ENCODE measurements at regions not wholly inside any gene's neighbourhood (a gene's known extent, or its start where the extent isn't known, plus 50 kb on each side); places are given as distances from the start of the nearest gene placed in this dataset.

DNA sequence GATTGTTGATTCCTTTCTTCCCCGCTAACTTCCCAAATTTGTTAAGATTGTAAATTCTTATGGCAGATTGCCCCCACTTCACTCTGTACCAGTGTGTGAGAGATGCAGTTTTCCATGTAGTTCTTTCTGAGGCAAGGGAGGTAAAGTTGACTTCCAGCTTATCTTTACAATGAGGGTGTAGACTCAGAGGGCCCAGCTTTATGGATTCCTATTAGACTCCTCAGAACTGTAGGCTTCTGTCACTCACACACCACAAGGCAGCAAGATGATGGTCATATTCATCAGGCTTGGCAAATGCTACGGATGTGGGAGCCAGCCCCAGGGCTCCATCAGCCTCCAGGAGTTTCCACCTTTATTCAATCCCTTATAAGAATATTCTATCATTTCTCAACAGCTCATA is 461.9 kb upstream of the KLF4 start:
- in situ Hi-C loops (cut with HindIII; ENCODE audit: low sequenced_read_pairs) = no loop called here

DNA sequence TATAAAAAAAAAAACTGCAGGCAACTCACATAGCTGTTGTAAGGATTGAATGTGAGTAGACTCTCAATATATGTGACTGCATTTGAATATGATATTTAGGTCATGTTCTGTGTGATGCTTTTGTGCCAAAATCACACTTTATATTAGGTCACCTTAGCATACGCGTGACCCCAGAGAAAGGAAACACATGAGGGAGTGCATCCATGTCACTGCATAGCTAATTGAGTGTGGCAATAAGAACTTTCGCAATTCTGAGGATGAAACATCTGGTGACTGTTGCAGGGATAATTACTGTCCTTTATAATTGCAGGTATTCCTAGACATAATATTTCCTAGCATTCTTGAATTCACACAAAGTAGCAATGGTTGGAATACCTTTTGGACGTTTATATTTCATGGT is 459.5 kb upstream of the KLF4 start:
- no peak for DNase-seq (ENCODE audit: low read depth)
- TF ChIP-seq, protein P1, sequence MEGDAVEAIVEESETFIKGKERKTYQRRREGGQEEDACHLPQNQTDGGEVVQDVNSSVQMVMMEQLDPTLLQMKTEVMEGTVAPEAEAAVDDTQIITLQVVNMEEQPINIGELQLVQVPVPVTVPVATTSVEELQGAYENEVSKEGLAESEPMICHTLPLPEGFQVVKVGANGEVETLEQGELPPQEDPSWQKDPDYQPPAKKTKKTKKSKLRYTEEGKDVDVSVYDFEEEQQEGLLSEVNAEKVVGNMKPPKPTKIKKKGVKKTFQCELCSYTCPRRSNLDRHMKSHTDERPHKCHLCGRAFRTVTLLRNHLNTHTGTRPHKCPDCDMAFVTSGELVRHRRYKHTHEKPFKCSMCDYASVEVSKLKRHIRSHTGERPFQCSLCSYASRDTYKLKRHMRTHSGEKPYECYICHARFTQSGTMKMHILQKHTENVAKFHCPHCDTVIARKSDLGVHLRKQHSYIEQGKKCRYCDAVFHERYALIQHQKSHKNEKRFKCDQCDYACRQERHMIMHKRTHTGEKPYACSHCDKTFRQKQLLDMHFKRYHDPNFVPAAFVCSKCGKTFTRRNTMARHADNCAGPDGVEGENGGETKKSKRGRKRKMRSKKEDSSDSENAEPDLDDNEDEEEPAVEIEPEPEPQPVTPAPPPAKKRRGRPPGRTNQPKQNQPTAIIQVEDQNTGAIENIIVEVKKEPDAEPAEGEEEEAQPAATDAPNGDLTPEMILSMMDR (IDR thresholded peaks at IDR 0.05; ENCODE audit: low read depth, low read length, missing control alignments) = no peak
- no peak overlapping the region for H3K4me3 ChIP-seq (ENCODE audit: low read depth, low read length)
- in situ Hi-C loops (cut with HindIII; ENCODE audit: low sequenced_read_pairs) = no loop called here

More for the DNA sequence above, 461.9 kb upstream of the KLF4 start:
- TF ChIP-seq, protein P1 (IDR thresholded peaks at IDR 0.05; ENCODE audit: low read depth, low read length, missing control alignments) = no peak
- DNase-seq (ENCODE audit: low read depth) = no peak
- H3K4me3 ChIP-seq (ENCODE audit: low read depth, low read length) = no peak overlapping the region

DNA sequence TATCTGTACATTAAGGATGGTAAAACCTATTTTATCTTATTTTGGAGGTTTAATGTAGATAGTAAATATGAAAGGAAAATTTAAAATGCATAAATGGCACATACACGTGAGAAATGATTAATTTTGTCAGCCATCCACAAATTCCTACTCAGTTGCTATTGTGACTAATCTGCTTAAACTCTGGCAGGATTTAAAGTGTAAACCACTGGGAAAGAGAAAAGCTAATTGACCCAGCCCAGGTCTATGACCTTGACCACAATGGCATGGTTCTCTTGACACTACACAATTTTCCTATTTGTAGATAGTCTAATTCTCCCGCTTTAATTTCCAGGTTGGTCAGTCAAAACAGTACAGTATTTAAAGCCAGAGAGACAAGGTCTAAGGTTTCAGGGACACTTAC is 459.0 kb upstream of the KLF4 start:
- no peak for DNase-seq (ENCODE audit: low read depth)
- TF ChIP-seq, protein P1 (IDR thresholded peaks at IDR 0.05; ENCODE audit: low read depth, low read length, missing control alignments) = no peak
- in situ Hi-C loops (cut with HindIII; ENCODE audit: low sequenced_read_pairs) = no loop called here
- no peak overlapping the region for H3K4me3 ChIP-seq (ENCODE audit: low read depth, low read length)

DNA sequence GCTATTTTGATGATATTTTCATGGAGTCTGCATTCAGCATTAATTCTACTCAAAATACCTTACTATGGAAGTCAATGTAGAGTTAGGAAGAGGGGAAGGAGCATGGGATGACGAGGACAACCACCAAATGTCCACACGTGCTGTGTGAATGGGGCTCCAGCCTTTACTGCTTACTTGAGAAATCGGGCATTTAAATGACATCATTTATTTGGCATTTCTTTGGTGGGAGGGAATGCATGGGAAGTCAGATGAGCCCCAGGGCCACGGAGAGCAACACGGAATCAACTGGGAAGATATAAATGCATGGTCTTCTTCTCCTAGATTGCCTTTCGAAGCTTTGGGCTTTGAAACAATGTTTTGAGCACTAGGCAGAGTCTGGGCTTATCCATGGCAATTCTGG is 458.5 kb upstream of the KLF4 start:
- no peak overlapping the region for H3K4me3 ChIP-seq (ENCODE audit: low read depth, low read length)
- in situ Hi-C loops (cut with HindIII; ENCODE audit: low sequenced_read_pairs) = no loop called here
- no peak for DNase-seq (ENCODE audit: low read depth)
- TF ChIP-seq, protein P1 (IDR thresholded peaks at IDR 0.05; ENCODE audit: low read depth, low read length, missing control alignments) = no peak

DNA sequence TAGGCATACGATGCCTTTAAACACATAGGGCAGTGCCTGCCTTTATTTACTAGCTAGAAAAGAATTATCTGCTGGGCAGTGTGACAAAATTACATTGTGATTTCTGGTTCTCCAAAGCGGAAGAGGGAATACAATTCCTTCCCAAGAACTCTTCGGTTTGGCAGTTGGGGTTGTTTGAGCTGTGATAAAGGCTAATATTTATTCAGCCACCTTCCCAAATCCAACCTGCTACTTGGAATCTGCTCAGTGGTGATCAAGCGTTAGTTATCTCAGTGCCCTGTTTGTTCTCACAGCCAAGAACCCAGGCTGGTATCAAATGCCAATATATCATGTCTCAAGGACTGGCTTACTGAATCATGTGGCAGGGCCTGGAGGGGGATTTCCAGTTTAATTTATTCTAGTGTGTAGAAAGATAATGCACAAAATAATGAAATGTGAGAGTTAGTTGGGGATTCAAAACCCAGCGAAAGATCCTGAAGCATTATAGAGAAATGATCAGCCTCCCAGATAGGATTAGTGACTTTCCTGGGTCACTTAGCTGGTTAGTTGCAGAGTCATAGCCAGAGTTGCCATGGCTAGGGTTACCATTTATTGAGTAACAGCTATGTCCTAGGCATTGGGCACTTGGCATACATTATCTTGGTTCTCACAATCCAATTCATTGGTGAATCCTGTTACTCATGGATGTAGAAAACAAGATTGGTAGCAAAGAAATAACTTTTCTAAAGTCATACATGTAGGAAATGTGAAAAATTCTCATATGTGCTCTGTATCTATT is 457.0 kb upstream of the KLF4 start:
- DNase-seq (ENCODE audit: low read depth) = no peak
- in situ Hi-C loops (cut with HindIII; ENCODE audit: low sequenced_read_pairs) = no loop called here

DNA sequence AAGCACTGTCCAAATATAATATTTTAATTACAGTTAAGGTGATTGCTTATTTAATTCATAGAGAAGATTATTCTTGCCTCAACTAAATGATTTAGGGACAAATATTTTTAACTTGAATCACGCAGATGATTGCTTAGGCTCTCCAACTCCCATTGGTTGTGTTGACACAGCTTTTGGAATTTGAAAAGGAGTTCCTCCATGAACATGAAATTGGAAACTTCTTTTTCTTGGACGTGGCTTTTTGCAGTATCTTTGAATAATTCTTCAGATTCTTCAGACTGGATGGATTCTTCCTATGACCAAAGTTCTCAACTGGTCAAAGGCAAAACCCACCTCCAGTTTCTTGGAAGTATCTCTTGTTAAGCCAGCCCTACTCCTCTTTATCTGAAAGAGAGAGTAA is 456.4 kb upstream of the KLF4 start:
- in situ Hi-C loops (cut with HindIII; ENCODE audit: low sequenced_read_pairs) = no loop called here
- TF ChIP-seq, protein P1 (IDR thresholded peaks at IDR 0.05; ENCODE audit: low read depth, low read length, missing control alignments) = no peak
- no peak for DNase-seq (ENCODE audit: low read depth)
- no peak overlapping the region for H3K4me3 ChIP-seq (ENCODE audit: low read depth, low read length)

More for the DNA sequence above, 457.0 kb upstream of the KLF4 start:
- TF ChIP-seq, protein P1 (IDR thresholded peaks at IDR 0.05; ENCODE audit: low read depth, low read length, missing control alignments) = no peak
- no peak overlapping the region for H3K4me3 ChIP-seq (ENCODE audit: low read depth, low read length)

All from astrocyte of the cerebellum (primary cell).